Brain microvascular endothelial cell (primary cell): ENCODE measurements at regions not wholly inside any gene's neighbourhood (a gene's known extent, or its start where the extent isn't known, plus 50 kb on each side); places are given as distances from the start of the nearest gene placed in this dataset.
A peak's percentile ranks its signal among the peaks of the same experiment; 100 is the strongest.

Experiments used
- DNase-seq: peaks from one replicate; pipeline ENCODE4 v3.0.0-alpha.2; 2020
- H3K27ac ChIP-seq: fragments of 250-450 bp; sonication (Bioruptor Pico); 2 replicates; pipeline ENCODE4 v1.5.1; 2020; ENCODE audit warnings: mild to moderate bottlenecking, moderate library complexity
- H3K27me3 ChIP-seq: fragments of 250-450 bp; sonication (Bioruptor Pico); replicated peaks from 2 replicates; pipeline ENCODE4 v1.5.1; 2020; ENCODE audit warnings: mild to moderate bottlenecking
- H3K36me3 ChIP-seq: fragments of 250-450 bp; sonication (Bioruptor Pico); replicated peaks from 2 replicates; pipeline ENCODE4 v1.5.1; 2020; ENCODE audit warnings: mild to moderate bottlenecking
- H3K4me3 ChIP-seq: 2 replicates; pipeline ENCODE4 v1.5.1; 2011; ENCODE audit warnings: low read depth, mild to moderate bottlenecking, control low read depth, low read length, moderate library complexity
- CTCF ChIP-seq: IDR thresholded peaks from 2 replicates; pipeline ENCODE4 v1.5.1; 2011; ENCODE audit warnings: low read depth, mild to moderate bottlenecking, moderate library complexity, low read length, control low read depth, inconsistent platforms; ENCODE audit errors: missing control alignments
- in situ Hi-C: cut with HindIII; loops from 2 replicates; pipeline ENCODE4 v1.10.0; 2017; ENCODE audit warnings: low sequenced_read_pairs, low pct_ligation_motif_present

GRCh38 chr15:96109820-96110219, 220.7 kb upstream of the NR2F2 start:
- Histone ChIP-seq H3K27me3 (no peaks in the 10 kb centered on the region), H3K36me3 (no peaks in the 10 kb centered on the region), H3K27ac (no peak overlapping the region), H3K4me3 (no peak overlapping the region)
- no peak for DNase-seq
- no peak for TF ChIP-seq CTCF
- in situ Hi-C loops: no loop called here

- Histone ChIP-seq H3K4me3 (no peak overlapping the region), H3K27ac (no peak overlapping the region), H3K27me3 (no peaks in the 10 kb centered on the region), H3K36me3 (no peaks in the 10 kb centered on the region)
- DNase-seq: no peak
- TF ChIP-seq CTCF: no peak
- in situ Hi-C loops: no loop called here
These were observed 218.5 kb upstream of the NR2F2 start for GRCh38 chr15:96112018-96112417.

- TF ChIP-seq CTCF: no peak
- DNase-seq: peak; percentile 84
These were observed 214.9 kb upstream of the NR2F2 start for GRCh38 chr15:96115642-96116041.

GRCh38 chr15:96117270-96117669, 213.2 kb upstream of the NR2F2 start:
- Histone ChIP-seq H3K27me3 (no peaks in the 10 kb centered on the region), H3K4me3 (no peak overlapping the region), H3K36me3 (no peaks in the 10 kb centered on the region), H3K27ac (no peak overlapping the region)
- DNase-seq: no peak
- no peak for TF ChIP-seq CTCF
- in situ Hi-C loops: no loop called here

More at GRCh38 chr15:96115642-96116041, 214.9 kb upstream of the NR2F2 start:
- no peak overlapping the region for H3K27ac ChIP-seq
- in situ Hi-C loops: no loop called here
- H3K36me3 ChIP-seq: no peaks in the 10 kb centered on the region
- H3K4me3 ChIP-seq: no peak overlapping the region
- no peaks in the 10 kb centered on the region for H3K27me3 ChIP-seq

- Histone ChIP-seq H3K27ac (no peak overlapping the region), H3K27me3 (no peaks in the 10 kb centered on the region), H3K36me3 (no peaks in the 10 kb centered on the region), H3K4me3 (no peak overlapping the region)
- in situ Hi-C loops: no loop called here
- no peak for DNase-seq
- TF ChIP-seq CTCF: no peak
These were observed 210.8 kb upstream of the NR2F2 start for GRCh38 chr15:96119734-96120133.
